HepG2 (cell line): ENCODE measurements at regions not wholly inside any gene's neighbourhood (a gene's known extent, or its start where the extent isn't known, plus 50 kb on each side); places are given as distances from the start of the nearest gene placed in this dataset.

Experiments used
- ATM ChIP-seq: fragments of 450-650 bp; IDR thresholded peaks from 2 replicates; pipeline ENCODE4 v1.7.1; 2017; ENCODE audit warnings: mild to moderate bottlenecking, borderline replicate concordance
- BCLAF1 ChIP-seq: fragments of 450-650 bp; IDR thresholded peaks from 2 replicates; pipeline ENCODE4 v1.6.1; 2017; ENCODE audit warnings: mild to moderate bottlenecking
- GABPA ChIP-seq, 2 experiments: IDR thresholded peaks; 2 replicates each; pipeline ENCODE4 v1.6.1; 2011 to 2016; ENCODE audit warnings: low read depth in 2 of 2, low read length in 1 of 2, missing biosample characterization in 1 of 2, missing genetic modification characterization in 1 of 2
- HNF4G ChIP-seq, 2 experiments: sonication (generic) in 1 of 2; formaldehyde crosslinking in 1 of 2; IDR thresholded peaks; 2 replicates each; pipeline versions ENCODE4 v1.4.0 to v1.6.1; 2011 to 2020; ENCODE audit warnings: borderline replicate concordance in 2 of 2, low read depth in 2 of 2, mild to moderate bottlenecking in 2 of 2, low read length in 1 of 2, missing genetic modification reagents in 1 of 2, moderate library complexity in 1 of 2
- SMARCC2 ChIP-seq: fragments of 450-650 bp; IDR thresholded peaks from 2 replicates; pipeline ENCODE4 v1.6.1; 2017; ENCODE audit warnings: antibody characterized with exemption, mild to moderate bottlenecking
- TF ChIP-seq, protein P1 (sequence below): sonication (generic); formaldehyde crosslinking; IDR thresholded peaks from 2 replicates; pipeline ENCODE4 v1.9.0; 2021; ENCODE audit warnings: missing genetic modification reagents, borderline replicate concordance
- TF ChIP-seq, protein P2 (sequence below): sonication (generic); formaldehyde crosslinking; IDR thresholded peaks from 2 replicates; pipeline ENCODE4 v1.4.0; 2020; ENCODE audit warnings: missing genetic modification reagents
- TF ChIP-seq, protein P3 (sequence below): sonication (generic); formaldehyde crosslinking; IDR thresholded peaks from 2 replicates; pipeline ENCODE4 v1.5.0; 2020; ENCODE audit warnings: mild to moderate bottlenecking, missing genetic modification reagents, moderate library complexity
- TF ChIP-seq, protein P4 (sequence below): sonication (generic); formaldehyde crosslinking; IDR thresholded peaks from 2 replicates; pipeline ENCODE4 v1.4.0; 2020; ENCODE audit warnings: missing genetic modification reagents, mild to moderate bottlenecking, borderline replicate concordance

GRCh38 chr12:91874086-91874865 lies 271.4 kb downstream of the BTG1 start:
- no peak for TF ChIP-seq SMARCC2
- TF ChIP-seq BCLAF1, result no peak
- TF ChIP-seq HNF4G (IDR thresholded peaks at IDR 0.05; ENCODE audit: borderline replicate concordance, low read depth, low read length), result no peak
- no peak for TF ChIP-seq HNF4G (CRISPR knock-in tag; IDR thresholded peaks at IDR 0.05; ENCODE audit: borderline replicate concordance, low read depth)
- TF ChIP-seq GABPA (IDR thresholded peaks at IDR 0.05; ENCODE audit: low read depth, low read length), result no peak
- no peak for TF ChIP-seq GABPA (CRISPR knock-in tag; IDR thresholded peaks at IDR 0.05; ENCODE audit: low read depth)
- TF ChIP-seq ATM, result no peak
- TF ChIP-seq, protein P1, sequence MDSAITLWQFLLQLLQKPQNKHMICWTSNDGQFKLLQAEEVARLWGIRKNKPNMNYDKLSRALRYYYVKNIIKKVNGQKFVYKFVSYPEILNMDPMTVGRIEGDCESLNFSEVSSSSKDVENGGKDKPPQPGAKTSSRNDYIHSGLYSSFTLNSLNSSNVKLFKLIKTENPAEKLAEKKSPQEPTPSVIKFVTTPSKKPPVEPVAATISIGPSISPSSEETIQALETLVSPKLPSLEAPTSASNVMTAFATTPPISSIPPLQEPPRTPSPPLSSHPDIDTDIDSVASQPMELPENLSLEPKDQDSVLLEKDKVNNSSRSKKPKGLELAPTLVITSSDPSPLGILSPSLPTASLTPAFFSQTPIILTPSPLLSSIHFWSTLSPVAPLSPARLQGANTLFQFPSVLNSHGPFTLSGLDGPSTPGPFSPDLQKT (CRISPR knock-in tag), result no peak
- TF ChIP-seq, protein P2, sequence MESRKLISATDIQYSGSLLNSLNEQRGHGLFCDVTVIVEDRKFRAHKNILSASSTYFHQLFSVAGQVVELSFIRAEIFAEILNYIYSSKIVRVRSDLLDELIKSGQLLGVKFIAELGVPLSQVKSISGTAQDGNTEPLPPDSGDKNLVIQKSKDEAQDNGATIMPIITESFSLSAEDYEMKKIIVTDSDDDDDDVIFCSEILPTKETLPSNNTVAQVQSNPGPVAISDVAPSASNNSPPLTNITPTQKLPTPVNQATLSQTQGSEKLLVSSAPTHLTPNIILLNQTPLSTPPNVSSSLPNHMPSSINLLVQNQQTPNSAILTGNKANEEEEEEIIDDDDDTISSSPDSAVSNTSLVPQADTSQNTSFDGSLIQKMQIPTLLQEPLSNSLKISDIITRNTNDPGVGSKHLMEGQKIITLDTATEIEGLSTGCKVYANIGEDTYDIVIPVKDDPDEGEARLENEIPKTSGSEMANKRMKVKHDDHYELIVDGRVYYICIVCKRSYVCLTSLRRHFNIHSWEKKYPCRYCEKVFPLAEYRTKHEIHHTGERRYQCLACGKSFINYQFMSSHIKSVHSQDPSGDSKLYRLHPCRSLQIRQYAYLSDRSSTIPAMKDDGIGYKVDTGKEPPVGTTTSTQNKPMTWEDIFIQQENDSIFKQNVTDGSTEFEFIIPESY (CRISPR knock-in tag), result no peak
- TF ChIP-seq, protein P3, sequence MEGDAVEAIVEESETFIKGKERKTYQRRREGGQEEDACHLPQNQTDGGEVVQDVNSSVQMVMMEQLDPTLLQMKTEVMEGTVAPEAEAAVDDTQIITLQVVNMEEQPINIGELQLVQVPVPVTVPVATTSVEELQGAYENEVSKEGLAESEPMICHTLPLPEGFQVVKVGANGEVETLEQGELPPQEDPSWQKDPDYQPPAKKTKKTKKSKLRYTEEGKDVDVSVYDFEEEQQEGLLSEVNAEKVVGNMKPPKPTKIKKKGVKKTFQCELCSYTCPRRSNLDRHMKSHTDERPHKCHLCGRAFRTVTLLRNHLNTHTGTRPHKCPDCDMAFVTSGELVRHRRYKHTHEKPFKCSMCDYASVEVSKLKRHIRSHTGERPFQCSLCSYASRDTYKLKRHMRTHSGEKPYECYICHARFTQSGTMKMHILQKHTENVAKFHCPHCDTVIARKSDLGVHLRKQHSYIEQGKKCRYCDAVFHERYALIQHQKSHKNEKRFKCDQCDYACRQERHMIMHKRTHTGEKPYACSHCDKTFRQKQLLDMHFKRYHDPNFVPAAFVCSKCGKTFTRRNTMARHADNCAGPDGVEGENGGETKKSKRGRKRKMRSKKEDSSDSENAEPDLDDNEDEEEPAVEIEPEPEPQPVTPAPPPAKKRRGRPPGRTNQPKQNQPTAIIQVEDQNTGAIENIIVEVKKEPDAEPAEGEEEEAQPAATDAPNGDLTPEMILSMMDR, result no peak
- TF ChIP-seq, protein P4, sequence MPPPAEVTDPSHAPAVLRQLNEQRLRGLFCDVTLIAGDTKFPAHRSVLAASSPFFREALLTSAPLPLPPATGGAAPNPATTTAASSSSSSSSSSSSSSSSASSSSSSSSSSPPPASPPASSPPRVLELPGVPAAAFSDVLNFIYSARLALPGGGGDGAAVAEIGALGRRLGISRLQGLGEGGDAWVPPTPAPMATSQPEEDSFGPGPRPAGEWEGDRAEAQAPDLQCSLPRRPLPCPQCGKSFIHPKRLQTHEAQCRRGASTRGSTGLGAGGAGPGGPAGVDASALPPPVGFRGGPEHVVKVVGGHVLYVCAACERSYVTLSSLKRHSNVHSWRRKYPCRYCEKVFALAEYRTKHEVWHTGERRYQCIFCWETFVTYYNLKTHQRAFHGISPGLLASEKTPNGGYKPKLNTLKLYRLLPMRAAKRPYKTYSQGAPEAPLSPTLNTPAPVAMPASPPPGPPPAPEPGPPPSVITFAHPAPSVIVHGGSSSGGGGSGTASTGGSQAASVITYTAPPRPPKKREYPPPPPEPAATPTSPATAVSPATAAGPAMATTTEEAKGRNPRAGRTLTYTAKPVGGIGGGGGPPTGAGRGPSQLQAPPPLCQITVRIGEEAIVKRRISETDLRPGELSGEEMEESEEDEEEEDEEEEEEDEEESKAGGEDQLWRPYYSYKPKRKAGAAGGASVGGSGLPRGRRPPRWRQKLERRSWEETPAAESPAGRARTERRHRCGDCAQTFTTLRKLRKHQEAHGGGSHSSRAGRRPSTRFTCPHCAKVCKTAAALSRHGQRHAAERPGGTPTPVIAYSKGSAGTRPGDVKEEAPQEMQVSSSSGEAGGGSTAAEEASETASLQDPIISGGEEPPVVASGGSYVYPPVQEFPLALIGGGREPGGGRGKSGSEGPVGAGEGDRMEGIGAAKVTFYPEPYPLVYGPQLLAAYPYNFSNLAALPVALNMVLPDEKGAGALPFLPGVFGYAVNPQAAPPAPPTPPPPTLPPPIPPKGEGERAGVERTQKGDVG, result no peak
